ENCODE measurements at regions not wholly inside any gene's neighbourhood (a gene's known extent, or its start where the extent isn't known, plus 50 kb on each side); places are given as distances from the start of the nearest gene placed in this dataset.

GRCh38 chr11:115803073-115803740, 299.0 kb upstream of the CADM1 start:
- no peak for TF ChIP-seq TEAD4 (IDR thresholded peaks at IDR 0.05)
- TF ChIP-seq EP300 (IDR thresholded peaks at IDR 0.05; ENCODE audit: borderline replicate concordance), result no peak
- no peak for TF ChIP-seq TCF12 (IDR thresholded peaks at IDR 0.05; ENCODE audit: low read depth)
- TF ChIP-seq CREB1 (IDR thresholded peaks at IDR 0.05; ENCODE audit: low read depth), result no peak
- TF ChIP-seq CEBPB (IDR thresholded peaks at IDR 0.05), result no peak
- TF ChIP-seq YY1 (IDR thresholded peaks at IDR 0.05; ENCODE audit: low read depth), result no peak
- no peak for TF ChIP-seq FOXM1 (IDR thresholded peaks at IDR 0.05; ENCODE audit: borderline replicate concordance, low read depth)
- TF ChIP-seq MAX (IDR thresholded peaks at IDR 0.05), result no peak
- no peak for TF ChIP-seq RAD21 (IDR thresholded peaks at IDR 0.05; ENCODE audit: low read depth)
- TF ChIP-seq USF1 (IDR thresholded peaks at IDR 0.05), result no peak

- TF ChIP-seq ZBTB7A (IDR thresholded peaks at IDR 0.05; ENCODE audit: low read depth) (no peak), REST (IDR thresholded peaks at IDR 0.05; ENCODE audit: low read depth) (no peak), NFIC (IDR thresholded peaks at IDR 0.05) (no peak), MAX (IDR thresholded peaks at IDR 0.05) (no peak), CREB1 (IDR thresholded peaks at IDR 0.05; ENCODE audit: low read depth) (no peak), YY1 (IDR thresholded peaks at IDR 0.05; ENCODE audit: low read depth) (no peak), EP300 (IDR thresholded peaks at IDR 0.05; ENCODE audit: borderline replicate concordance) (no peak), CEBPB (IDR thresholded peaks at IDR 0.05) (no peak), TCF12 (IDR thresholded peaks at IDR 0.05; ENCODE audit: low read depth) (no peak)
Measured at GRCh38 chr11:115802641-115803040, 298.4 kb upstream of the CADM1 start.

GRCh38 chr11:115792903-115793302, 288.7 kb upstream of the CADM1 start:
- TF ChIP-seq CREB1 (IDR thresholded peaks at IDR 0.05; ENCODE audit: low read depth), result no peak
- TF ChIP-seq TCF12 (IDR thresholded peaks at IDR 0.05; ENCODE audit: low read depth), result no peak
- TF ChIP-seq EGR1 (IDR thresholded peaks at IDR 0.05), result no peak
- TF ChIP-seq EP300 (IDR thresholded peaks at IDR 0.05; ENCODE audit: borderline replicate concordance), result no peak
- TF ChIP-seq REST (IDR thresholded peaks at IDR 0.05; ENCODE audit: low read depth), result no peak
- no peak for TF ChIP-seq CEBPB (IDR thresholded peaks at IDR 0.05)
- TF ChIP-seq TAF1 (IDR thresholded peaks at IDR 0.05; ENCODE audit: low read depth), result no peak
- no peak for TF ChIP-seq TEAD4 (IDR thresholded peaks at IDR 0.05)
- TF ChIP-seq YY1 (IDR thresholded peaks at IDR 0.05; ENCODE audit: low read depth), result no peak

GRCh38 chr11:115787302-115787701, 283.1 kb upstream of the CADM1 start:
- no peak for TF ChIP-seq TEAD4 (IDR thresholded peaks at IDR 0.05)
- no peak for TF ChIP-seq NFIC (IDR thresholded peaks at IDR 0.05)
- TF ChIP-seq USF1 (IDR thresholded peaks at IDR 0.05), result no peak
- TF ChIP-seq EGR1 (IDR thresholded peaks at IDR 0.05), result no peak
- TF ChIP-seq CREB1 (IDR thresholded peaks at IDR 0.05; ENCODE audit: low read depth), result no peak
- no peak for TF ChIP-seq YY1 (IDR thresholded peaks at IDR 0.05; ENCODE audit: low read depth)
- TF ChIP-seq ZBTB7A (IDR thresholded peaks at IDR 0.05; ENCODE audit: low read depth), result no peak
- TF ChIP-seq FOXM1 (IDR thresholded peaks at IDR 0.05; ENCODE audit: borderline replicate concordance, low read depth), result no peak

GRCh38 chr11:115784796-115785521, 280.7 kb upstream of the CADM1 start:
- TF ChIP-seq RAD21 (IDR thresholded peaks at IDR 0.05; ENCODE audit: low read depth) (no peak), CREB1 (IDR thresholded peaks at IDR 0.05; ENCODE audit: low read depth) (no peak), MAX (IDR thresholded peaks at IDR 0.05) (no peak), TCF12 (IDR thresholded peaks at IDR 0.05; ENCODE audit: low read depth) (no peak), ZBTB7A (IDR thresholded peaks at IDR 0.05; ENCODE audit: low read depth) (no peak), EGR1 (IDR thresholded peaks at IDR 0.05) (no peak), NFIC (IDR thresholded peaks at IDR 0.05) (no peak), CEBPB (IDR thresholded peaks at IDR 0.05) (no peak), EP300 (IDR thresholded peaks at IDR 0.05; ENCODE audit: borderline replicate concordance) (no peak), REST (IDR thresholded peaks at IDR 0.05; ENCODE audit: low read depth) (no peak), TEAD4 (IDR thresholded peaks at IDR 0.05) (no peak), USF1 (IDR thresholded peaks at IDR 0.05) (no peak), TAF1 (IDR thresholded peaks at IDR 0.05; ENCODE audit: low read depth) (no peak)

All from Ishikawa (cell line).